Fibroblast of pulmonary artery (primary cell): ENCODE measurements at regions not wholly inside any gene's neighbourhood (a gene's known extent, or its start where the extent isn't known, plus 50 kb on each side); places are given as distances from the start of the nearest gene placed in this dataset.

Source experiments
- DNase-seq: peaks from one replicate; pipeline ENCODE4 v3.0.0-alpha.2; 2010; ENCODE audit warnings: low read depth
- H3K4me3 ChIP-seq: replicated peaks from 2 replicates; pipeline ENCODE4 v1.5.1; 2011; ENCODE audit warnings: low read depth, mild to moderate bottlenecking, control low read depth, low read length, moderate library complexity
- CTCF ChIP-seq: IDR thresholded peaks from 2 replicates; pipeline ENCODE4 v1.5.1; 2011; ENCODE audit warnings: mild to moderate bottlenecking, control low read depth, low read length, inconsistent platforms; ENCODE audit errors: missing control alignments

- no peak for DNase-seq
- no peak overlapping the region for H3K4me3 ChIP-seq
- TF ChIP-seq CTCF, result no peak
Measured at GRCh38 chr4:110787707-110788106, 164.8 kb upstream of the PITX2 start.

GRCh38 chr4:110788302-110788701 is 165.4 kb upstream of the PITX2 start:
- H3K4me3 ChIP-seq, result no peak overlapping the region
- TF ChIP-seq CTCF, result no peak

GRCh38 chr4:110792036-110792435 is 169.2 kb upstream of the PITX2 start:
- TF ChIP-seq CTCF, result no peak
- no peak for DNase-seq
- H3K4me3 ChIP-seq, result no peak overlapping the region

More at GRCh38 chr4:110788302-110788701, 165.4 kb upstream of the PITX2 start:
- DNase-seq, result no peak

GRCh38 chr4:110793381-110793801 is 170.5 kb upstream of the PITX2 start:
- DNase-seq, result peak; percentile 3
- TF ChIP-seq CTCF, result no peak
- H3K4me3 ChIP-seq, result no peak overlapping the region

GRCh38 chr4:110793890-110794554 is 171.1 kb upstream of the PITX2 start:
- TF ChIP-seq CTCF, result no peak
- H3K4me3 ChIP-seq, result no peak overlapping the region
- DNase-seq, result no peak

GRCh38 chr4:110795971-110796370 is 173.1 kb upstream of the PITX2 start:
- no peak overlapping the region for H3K4me3 ChIP-seq
- DNase-seq, result no peak
- no peak for TF ChIP-seq CTCF

- no peak for TF ChIP-seq CTCF
- no peak for DNase-seq
- no peak overlapping the region for H3K4me3 ChIP-seq
Measured at GRCh38 chr4:110797486-110797885, 174.6 kb upstream of the PITX2 start.
